Psoas muscle (tissue), 7 donors: ENCODE measurements at regions not wholly inside any gene's neighbourhood (a gene's known extent, or its start where the extent isn't known, plus 50 kb on each side); places are given as distances from the start of the nearest gene placed in this dataset.

Experiments
- ATAC-seq, 4 donors: fragments of 200-7000 bp; cut with Tn5 transposase; one replicate each; pipeline ENCODE4 v1.9.1; 2020; ENCODE audit warnings: moderate library complexity in 3 of 4, mild to moderate bottlenecking in 2 of 4
- DNase-seq, 2 donors: peaks; one replicate each; pipeline ENCODE4 v3.0.0-alpha.2; 2020
- H3K27ac ChIP-seq: fragments of 200-600 bp; one replicate; pipeline ENCODE4 v1.8.0; 2022
- H3K27me3 ChIP-seq, 3 donors: fragments of 200-600 bp in 1 of 3; one replicate each; pipeline versions ENCODE4 v1.6.1 to v1.8.0; 2013 to 2022; ENCODE audit warnings: low read length in 2 of 3, mild to moderate bottlenecking in 2 of 3, moderate library complexity in 1 of 3; ENCODE audit not compliant: insufficient read depth in 3 of 3
- H3K36me3 ChIP-seq, 2 donors: fragments of 200-600 bp in 1 of 2; one replicate each; pipeline versions ENCODE4 v1.6.1 to v1.8.0; 2013 to 2022; ENCODE audit warnings: low read depth in 1 of 2, mild to moderate bottlenecking in 1 of 2, moderate library complexity in 1 of 2; ENCODE audit not compliant: insufficient read depth in 1 of 2
- H3K4me1 ChIP-seq: fragments of 200-600 bp; one replicate; pipeline ENCODE4 v1.8.0; 2022
- H3K4me3 ChIP-seq: fragments of 200-600 bp; one replicate; pipeline ENCODE4 v1.8.0; 2022; ENCODE audit warnings: mild to moderate bottlenecking
- H3K9me3 ChIP-seq: fragments of 200-600 bp; one replicate; pipeline ENCODE4 v1.8.0; 2022
- CTCF ChIP-seq: fragments of 200-600 bp; IDR thresholded peaks from one replicate; pipeline ENCODE4 v1.8.0; 2022; ENCODE audit warnings: antibody characterized with exemption
- WGBS, 3 donors: extraction: QIAGEN DNeasy Blood & Tissue Kit; methylation state at CpG; one replicate each; pipeline versions ENCODE4 v1.1.6 to v1.1.7; 2013; 5-methylcytosine and 5-hydroxymethylcytosine counted together
- intact Hi-C, 2 donors: fragments of 100-400 bp; cut with DNase I; formaldehyde crosslinking; loops; one replicate each; pipeline versions ENCODE4 v1.11.0 to v1.14.2; 2022
- donor health status: healthy with polysubstance abuse.
- donor health status: DM: no; HTN: no; CAD: no; lungs with moderate emphysema.
- donor health status: Bipolar disorder and iron deficiency.
- donor health status: healthy.
- donor health status: DM: yes; HTN: yes; CAD: no.
- donor health status: DM: no; HTN: no; CAD: no.
- donor health status: DM: yes; HTN: yes; CAD: no.

GRCh38 chr1:29824025-29824424, 587.7 kb downstream of the PTPRU start:
- Histone ChIP-seq H3K36me3 (no peaks in the 10 kb centered on the region), H3K27me3 (peaks cover 0 to 26% (median 0%) of the 10 kb centered on the region in 3 donors), H3K9me3 (no peaks in the 10 kb centered on the region), H3K4me1 (no peaks in the 10 kb centered on the region), H3K27ac (no peak overlapping the region), H3K4me3 (no peak overlapping the region)
- 43 to 55% (median 50%) methylated on average over 6 of the region's 6 CpGs for WGBS, 3 donors
- DNase-seq (no peak), ATAC-seq (no peak)
- intact Hi-C loops: no loop called here
- no peak for TF ChIP-seq CTCF

DNA sequence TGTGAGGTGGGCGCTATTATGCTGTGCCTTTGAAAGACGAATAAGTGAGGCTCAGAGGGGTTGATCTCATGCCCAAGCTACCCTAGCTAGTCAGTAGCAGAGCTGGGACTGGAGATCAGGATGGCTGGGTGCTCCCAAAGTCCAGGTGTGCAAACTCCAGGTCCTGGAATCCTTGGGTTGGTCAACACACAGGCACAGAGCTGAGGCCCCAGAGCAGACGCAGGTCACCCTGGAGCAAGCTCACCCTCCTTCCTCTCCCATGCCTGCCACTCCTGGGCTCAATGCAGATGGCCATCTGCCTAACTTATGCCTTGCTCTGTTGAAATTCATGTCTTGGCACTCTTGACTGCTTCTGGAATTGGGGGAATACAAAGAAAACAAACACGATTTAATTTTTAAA, 587.2 kb downstream of the PTPRU start:
- no peak for TF ChIP-seq CTCF
- DNase-seq (no peak), ATAC-seq (no peak)
- Histone ChIP-seq H3K9me3 (no peaks in the 10 kb centered on the region), H3K27ac (no peak overlapping the region), H3K4me3 (no peak overlapping the region), H3K27me3 (peaks cover 0 to 22% (median 0%) of the 10 kb centered on the region in 3 donors), H3K4me1 (no peaks in the 10 kb centered on the region), H3K36me3 (no peaks in the 10 kb centered on the region)
- WGBS, 3 donors: 83 to 89% (median 83%) methylated on average over 4 of the region's 4 CpGs
- intact Hi-C loops: no loop called here

DNA sequence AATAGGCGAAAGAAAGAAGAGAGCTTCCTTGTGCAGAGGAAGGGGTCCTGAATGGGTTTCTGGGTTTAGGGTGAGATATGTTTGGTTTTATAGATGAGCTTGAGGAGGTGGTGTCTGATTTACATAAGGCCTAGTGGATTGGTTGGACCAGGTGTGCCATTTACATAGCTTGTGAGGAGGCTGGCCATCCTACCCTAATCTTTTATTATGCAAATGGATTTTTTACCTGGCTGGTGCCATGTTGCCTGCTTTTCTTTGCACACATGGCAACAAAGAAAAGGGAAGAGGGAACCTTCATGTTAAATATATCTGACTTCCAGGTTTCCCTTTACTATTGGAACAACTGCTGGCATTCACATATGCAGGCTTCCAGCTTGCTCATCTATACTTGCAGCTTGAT, 585.3 kb downstream of the PTPRU start:
- ATAC-seq (no peak), DNase-seq (no peak)
- Histone ChIP-seq H3K9me3 (peaks cover 5% of the 10 kb centered on the region), H3K36me3 (no peaks in the 10 kb centered on the region), H3K4me3 (no peak overlapping the region), H3K27ac (no peak overlapping the region), H3K27me3 (peaks cover 0 to 11% (median 0%) of the 10 kb centered on the region in 3 donors), H3K4me1 (no peaks in the 10 kb centered on the region)
- intact Hi-C loops: no loop called here
- WGBS, 3 donors: 93 to 97% (median 97%) methylated on average over 1 of the region's 1 CpG
- TF ChIP-seq CTCF: no peak

- H3K27ac ChIP-seq: no peak overlapping the region
- H3K27me3 ChIP-seq: peaks cover 0 to 10% (median 0%) of the 10 kb centered on the region in 3 donors
- no peaks in the 10 kb centered on the region for H3K36me3 ChIP-seq
- H3K4me3 ChIP-seq: no peak overlapping the region
- 48 to 57% (median 54%) methylated on average over 2 of the region's 2 CpGs for WGBS, 3 donors
- no peaks in the 10 kb centered on the region for H3K4me1 ChIP-seq
- TF ChIP-seq CTCF: no peak
- DNase-seq: no peak
- no peak for ATAC-seq
- intact Hi-C loops: no loop called here
- H3K9me3 ChIP-seq: peaks cover 5% of the 10 kb centered on the region
Measured at GRCh38 chr1:29820401-29820800, 584.1 kb downstream of the PTPRU start.

DNA sequence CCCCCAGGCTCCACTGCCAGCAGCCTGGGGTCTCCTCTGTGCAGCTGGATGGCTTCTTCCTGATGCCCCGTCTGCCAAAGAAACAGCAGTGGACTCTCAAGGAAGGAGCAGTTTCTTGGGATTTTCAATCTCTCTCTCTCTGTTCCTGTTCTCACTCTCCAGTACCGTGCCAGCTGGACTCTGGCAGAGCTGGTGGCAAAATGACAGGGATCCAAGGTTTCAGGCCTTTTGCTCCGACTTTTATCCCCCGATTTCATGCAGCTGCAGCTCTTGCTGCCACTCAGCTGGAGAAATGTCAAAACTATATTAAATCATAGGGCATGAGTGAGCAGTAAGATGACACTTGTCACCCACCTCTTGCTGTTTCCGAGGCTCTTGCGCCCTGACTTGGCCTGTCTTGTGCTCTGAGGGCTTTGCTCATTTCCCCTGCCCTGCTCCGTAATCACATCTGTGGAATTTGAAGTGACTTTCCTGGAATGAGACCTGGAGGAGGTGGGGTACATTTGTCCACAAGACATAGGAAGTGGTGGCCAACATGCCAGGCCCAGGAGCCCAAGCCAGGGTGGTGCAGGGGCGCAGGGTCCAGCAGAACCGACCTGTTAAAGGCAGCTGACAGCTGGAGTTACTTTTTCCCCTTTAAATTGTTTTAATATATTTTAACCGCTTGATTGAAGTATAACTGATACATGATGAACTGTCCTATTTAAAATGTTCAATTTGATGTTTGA, 576.2 kb downstream of the PTPRU start:
- intact Hi-C loops: no loop called here
- Histone ChIP-seq H3K36me3 (no peaks in the 10 kb centered on the region), H3K9me3 (no peaks in the 10 kb centered on the region), H3K4me3 (no peak overlapping the region), H3K27me3 (no peaks in the 10 kb centered on the region), H3K4me1 (peaks cover 4% of the 10 kb centered on the region), H3K27ac (no peak overlapping the region)
- no peak for TF ChIP-seq CTCF
- DNase-seq (no peak), ATAC-seq (peak in 2 of 4 donors; percentile 71 to 87)
- 27 to 38% (median 32%) methylated on average over 10 of the region's 10 CpGs for WGBS, 3 donors
